SKM-1 treated with dmso at 0.1 percent for 144 hours (cell line): ENCODE measurements at regions not wholly inside any gene's neighbourhood (a gene's known extent, or its start where the extent isn't known, plus 50 kb on each side); places are given as distances from the start of the nearest gene placed in this dataset.
"Not testable (repeated sequence)": the region's sequence is repeated elsewhere in the genome, so short reads cannot be mapped to it uniquely, and the experiment has no call there.

Experiments
- DNase-seq: peaks from one replicate; lab custom pipeline; 2025; ENCODE audit not compliant: unreplicated experiment; lab: John Stamatoyannopoulos, UW

GRCh38 chrX:112368371-112368770 is 285.8 kb upstream of the TRPC5 start:
- no peak for DNase-seq

- no peak for DNase-seq
These were observed 284.5 kb upstream of the TRPC5 start for GRCh38 chrX:112367065-112367464.

- no peak for DNase-seq
These were observed 277.3 kb upstream of the TRPC5 start for GRCh38 chrX:112359906-112360305.

GRCh38 chrX:112355931-112356330 is 273.4 kb upstream of the TRPC5 start:
- no peak for DNase-seq

GRCh38 chrX:112341598-112341997 is 259.0 kb upstream of the TRPC5 start:
- DNase-seq: no peak

GRCh38 chrX:112313201-112313600 is 230.6 kb upstream of the TRPC5 start:
- DNase-seq: no peak

- no peak for DNase-seq
These were observed 223.5 kb upstream of the TRPC5 start for GRCh38 chrX:112306027-112306426.

GRCh38 chrX:112279940-112280339 is 197.4 kb upstream of the TRPC5 start:
- no peak for DNase-seq

GRCh38 chrX:112270991-112271390 is 188.4 kb upstream of the TRPC5 start:
- no peak for DNase-seq

GRCh38 chrX:112266136-112266535 is 183.6 kb upstream of the TRPC5 start:
- DNase-seq: no peak

- no peak for DNase-seq
These were observed 176.8 kb upstream of the TRPC5 start for GRCh38 chrX:112259375-112259774.

- no peak for DNase-seq
These were observed 172.3 kb upstream of the TRPC5 start for GRCh38 chrX:112254896-112255295.

- no peak for DNase-seq
These were observed 165.1 kb upstream of the TRPC5 start for GRCh38 chrX:112247714-112248113.

GRCh38 chrX:112235547-112235946 is 153.0 kb upstream of the TRPC5 start:
- DNase-seq: no peak

GRCh38 chrX:112233164-112233563 is 150.6 kb upstream of the TRPC5 start:
- DNase-seq: no peak

GRCh38 chrX:112226795-112227194 is 144.2 kb upstream of the TRPC5 start:
- DNase-seq: not testable (repeated sequence)

GRCh38 chrX:112223391-112223790 is 140.8 kb upstream of the TRPC5 start:
- no peak for DNase-seq

GRCh38 chrX:112218388-112218787 is 135.8 kb upstream of the TRPC5 start:
- DNase-seq: no peak

- no peak for DNase-seq
These were observed 128.9 kb upstream of the TRPC5 start for GRCh38 chrX:112211459-112211858.

- no peak for DNase-seq
These were observed 115.3 kb upstream of the TRPC5 start for GRCh38 chrX:112197840-112198239.

- DNase-seq: no peak
These were observed 108.1 kb upstream of the TRPC5 start for GRCh38 chrX:112190646-112191045.

GRCh38 chrX:112181361-112181760 is 98.8 kb upstream of the TRPC5 start:
- not testable (repeated sequence) for DNase-seq

GRCh38 chrX:112164420-112164819 is 81.8 kb upstream of the TRPC5 start:
- no peak for DNase-seq

GRCh38 chrX:112163906-112164305 is 81.3 kb upstream of the TRPC5 start:
- no peak for DNase-seq
